DOHH2 (cell line): ENCODE measurements at regions not wholly inside any gene's neighbourhood (a gene's known extent, or its start where the extent isn't known, plus 50 kb on each side); places are given as distances from the start of the nearest gene placed in this dataset.

Source experiments
- CTCF ChIP-seq: fragments of 200-600 bp; sonication (generic); IDR thresholded peaks from one replicate; pipeline ENCODE4 v1.5.1; 2014; ENCODE audit warnings: antibody characterized with exemption, mild to moderate bottlenecking, low read depth, low read length; ENCODE audit not compliant: poor library complexity, severe bottlenecking
- EZH2phosphoT487 ChIP-seq: fragments of 200-600 bp; sonication (generic); IDR thresholded peaks from 2 replicates; pipeline ENCODE4 v1.6.1; 2017; ENCODE audit warnings: borderline replicate concordance, mild to moderate bottlenecking, antibody characterized with exemption, low read length, moderate library complexity, mixed read lengths

- TF ChIP-seq CTCF (no peak), EZH2phosphoT487 (no peak)
These were observed 176.4 kb upstream of the ERCC4 start for GRCh38 chr16:13743571-13743970.
